Esophagus squamous epithelium (tissue), 5 donors: ENCODE measurements at regions not wholly inside any gene's neighbourhood (a gene's known extent, or its start where the extent isn't known, plus 50 kb on each side); places are given as distances from the start of the nearest gene placed in this dataset.

Experiments
- DNase-seq: peaks from one replicate; lab custom pipeline; 2025; lab: John Stamatoyannopoulos, UW
- H3K27ac ChIP-seq, 4 donors: fragments of 200-600 bp; sonication (generic); one replicate each; pipeline ENCODE4 v1.5.1; 2016 to 2019; ENCODE audit warnings: mild to moderate bottlenecking in 1 of 4
- H3K27me3 ChIP-seq, 4 donors: fragments of 200-600 bp; sonication (generic); 1 replicate in 3 of 4; 2 replicates in 1 of 4; pipeline versions ENCODE4 v1.5.1 to v1.6.0; 2017 to 2021; ENCODE audit warnings: antibody characterized with exemption in 1 of 4
- H3K36me3 ChIP-seq, 3 donors: fragments of 200-600 bp; sonication (generic); one replicate each; pipeline ENCODE4 v1.5.1; 2016 to 2019
- H3K4me1 ChIP-seq, 3 donors: fragments of 200-600 bp; sonication (generic); one replicate each; pipeline ENCODE4 v1.5.1; 2017 to 2019
- H3K4me3 ChIP-seq, 4 donors: fragments of 200-600 bp; sonication (generic); 1 replicate in 3 of 4; 2 replicates in 1 of 4; pipeline ENCODE4 v1.5.1; 2016 to 2019; ENCODE audit warnings: mild to moderate bottlenecking in 2 of 4, moderate library complexity in 1 of 4
- H3K9me3 ChIP-seq, 3 donors: fragments of 200-600 bp; sonication (generic); one replicate each; pipeline ENCODE4 v1.5.1; 2016 to 2019
- CTCF ChIP-seq, 6 experiments: fragments of 450-650 bp in 4 of 6; fragments of 200-600 bp in 2 of 6; sonication (generic) in 2 of 6; IDR thresholded peaks; one replicate each; pipeline ENCODE4 v1.5.1; 2016 to 2019; ENCODE audit warnings: antibody characterized with exemption in 6 of 6, mild to moderate bottlenecking in 4 of 6, moderate library complexity in 4 of 6
- POLR2A ChIP-seq, 4 donors: fragments of 450-650 bp; IDR thresholded peaks; one replicate each; pipeline ENCODE4 v1.6.1; 2017; ENCODE audit warnings: antibody characterized with exemption in 4 of 4, mild to moderate bottlenecking in 4 of 4, moderate library complexity in 3 of 4
- WGBS, 2 donors: methylation state at CpG; one replicate each; pipeline ENCODE4 v1.1.5; 2018; 5-methylcytosine and 5-hydroxymethylcytosine counted together
- intact Hi-C: fragments of 100-400 bp; cut with DNase I; formaldehyde crosslinking; loops from one replicate; pipeline ENCODE4 v1.15.0; 2022
- donor health status: DM: yes; HTN: yes; CAD: no.

- intact Hi-C loops = no loop called here
- H3K27ac ChIP-seq = no peak overlapping the region
- peaks cover 8 to 40% (median 22%) of the 10 kb centered on the region in 3 donors for H3K4me1 ChIP-seq
These were observed 77.8 kb downstream of the ZNF608 start for GRCh38 chr5:124668353-124669299.

GRCh38 chr5:124665625-124666024 is 80.8 kb downstream of the ZNF608 start:
- H3K27me3 ChIP-seq = no peaks in the 10 kb centered on the region
- no peaks in the 10 kb centered on the region for H3K36me3 ChIP-seq
- intact Hi-C loops = no loop called here
- no peaks in the 10 kb centered on the region for H3K9me3 ChIP-seq
- H3K4me3 ChIP-seq = no peak overlapping the region
- H3K27ac ChIP-seq = no peak overlapping the region
- H3K4me1 ChIP-seq = peaks cover 24 to 63% (median 45%) of the 10 kb centered on the region in 3 donors
- no peak for DNase-seq
- no peak for TF ChIP-seq CTCF (IDR thresholded peaks at IDR 0.05)
- no peak for TF ChIP-seq POLR2A (IDR thresholded peaks at IDR 0.05)

More at GRCh38 chr5:124668353-124669299, 77.8 kb downstream of the ZNF608 start:
- no peaks in the 10 kb centered on the region for H3K27me3 ChIP-seq
- no peak overlapping the region for H3K4me3 ChIP-seq
- WGBS, 2 donors = 77 to 84% methylated on average over 7 of the region's 7 CpGs
- no peak for DNase-seq
- H3K36me3 ChIP-seq = no peaks in the 10 kb centered on the region
- no peaks in the 10 kb centered on the region for H3K9me3 ChIP-seq
- TF ChIP-seq CTCF (IDR thresholded peaks at IDR 0.05) = no peak
- TF ChIP-seq POLR2A (IDR thresholded peaks at IDR 0.05) = no peak

GRCh38 chr5:124665035-124665434 is 81.4 kb downstream of the ZNF608 start:
- TF ChIP-seq POLR2A (IDR thresholded peaks at IDR 0.05) (no peak), CTCF (IDR thresholded peaks at IDR 0.05) (no peak)
- Histone ChIP-seq H3K4me1 (peaks cover 20 to 63% (median 49%) of the 10 kb centered on the region in 3 donors), H3K36me3 (no peaks in the 10 kb centered on the region), H3K4me3 (no peak overlapping the region), H3K27me3 (no peaks in the 10 kb centered on the region), H3K9me3 (no peaks in the 10 kb centered on the region), H3K27ac (no peak overlapping the region)
- no peak for DNase-seq
- intact Hi-C loops = no loop called here
- WGBS, 2 donors = 54 to 80% methylated on average over 1 to 2 of the region's 2 CpGs

DNA sequence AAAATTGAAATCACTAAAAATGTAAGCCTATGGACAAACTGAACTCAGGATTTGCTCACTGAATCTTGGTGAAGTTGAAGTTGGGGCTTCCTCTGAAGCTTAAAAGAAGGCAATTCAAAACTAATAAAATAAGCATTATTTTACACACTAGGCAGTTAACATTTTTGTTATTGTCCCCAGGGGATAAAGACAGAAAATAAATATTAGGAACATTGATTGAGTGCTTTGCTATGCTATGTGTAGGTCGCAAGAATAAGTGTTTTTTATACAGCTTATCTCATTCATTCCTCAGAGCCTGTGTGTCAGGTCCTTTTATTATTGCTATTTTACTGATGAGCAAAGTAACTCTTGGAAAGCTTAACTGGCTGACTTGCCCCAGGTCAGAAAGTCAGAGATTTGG is 82.2 kb downstream of the ZNF608 start:
- TF ChIP-seq CTCF (IDR thresholded peaks at IDR 0.05) = no peak
- TF ChIP-seq POLR2A (IDR thresholded peaks at IDR 0.05) = no peak
- H3K36me3 ChIP-seq = no peaks in the 10 kb centered on the region
- H3K27me3 ChIP-seq = no peaks in the 10 kb centered on the region
- peaks cover 18 to 63% (median 49%) of the 10 kb centered on the region in 3 donors for H3K4me1 ChIP-seq
- intact Hi-C loops = no loop called here
- H3K4me3 ChIP-seq = no peak overlapping the region
- no peak for DNase-seq
- H3K27ac ChIP-seq = no peak overlapping the region
- H3K9me3 ChIP-seq = no peaks in the 10 kb centered on the region
- WGBS, 2 donors = 70 to 83% methylated on average over 1 of the region's 1 CpG

DNA sequence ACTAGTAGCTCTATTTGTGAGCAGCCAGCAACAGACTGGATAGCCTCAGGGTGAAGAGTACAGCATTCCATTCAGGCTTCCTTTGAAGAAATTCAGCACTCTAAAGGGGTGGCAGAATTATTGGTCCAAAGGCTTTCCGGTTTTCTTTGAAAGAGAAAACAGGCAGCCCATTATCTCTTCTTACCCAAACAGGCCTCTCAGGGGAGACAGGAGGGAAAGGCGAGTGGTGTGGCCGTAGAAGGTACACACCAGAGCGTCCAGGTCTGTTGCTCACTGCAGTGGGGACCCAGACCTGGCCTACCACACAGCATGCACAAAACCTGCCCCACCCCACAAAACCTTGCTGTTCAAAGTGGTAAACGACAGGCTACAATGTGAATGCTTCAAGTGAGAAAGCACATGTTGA is 83.3 kb downstream of the ZNF608 start:
- intact Hi-C loops = no loop called here
- no peak overlapping the region for H3K27ac ChIP-seq
- no peaks in the 10 kb centered on the region for H3K36me3 ChIP-seq
- DNase-seq = no peak
- peaks cover 18 to 64% (median 48%) of the 10 kb centered on the region in 3 donors for H3K4me1 ChIP-seq
- H3K9me3 ChIP-seq = no peaks in the 10 kb centered on the region
- no peaks in the 10 kb centered on the region for H3K27me3 ChIP-seq
- no peak overlapping the region for H3K4me3 ChIP-seq
- WGBS, 2 donors = 74 to 84% methylated on average over 5 of the region's 5 CpGs
- TF ChIP-seq POLR2A (IDR thresholded peaks at IDR 0.05) = no peak
- no peak for TF ChIP-seq CTCF (IDR thresholded peaks at IDR 0.05)
